ENCODE measurements at regions not wholly inside any gene's neighbourhood (a gene's known extent, or its start where the extent isn't known, plus 50 kb on each side); places are given as distances from the start of the nearest gene placed in this dataset.
"Not testable (repeated sequence)": the region's sequence is repeated elsewhere in the genome, so short reads cannot be mapped to it uniquely, and the experiment has no call there.

- H3K9me3 ChIP-seq = no peaks in the 10 kb centered on the region
- H3K27me3 ChIP-seq = no peaks in the 10 kb centered on the region
- no peak overlapping the region for H3K27ac ChIP-seq
- no peak overlapping the region for H3K9ac ChIP-seq
- no peaks in the 10 kb centered on the region for H4K20me1 ChIP-seq
- no peaks in the 10 kb centered on the region for H3K36me3 ChIP-seq
- no peak overlapping the region for H3K4me2 ChIP-seq
- no peak overlapping the region for H3K4me3 ChIP-seq
- no peak for TF ChIP-seq Cebpa-rat (IDR thresholded peaks at IDR 0.05)
- no peaks in the 10 kb centered on the region for H3K4me1 ChIP-seq
Measured at GRCh38 chr14:58994130-58994529, 194.3 kb upstream of the DAAM1 start.

GRCh38 chr14:59004012-59004411 lies 184.5 kb upstream of the DAAM1 start:
- H3K27me3 ChIP-seq = no peaks in the 10 kb centered on the region
- H3K36me3 ChIP-seq = no peaks in the 10 kb centered on the region
- no peak overlapping the region for H3K9ac ChIP-seq
- no peaks in the 10 kb centered on the region for H3K4me1 ChIP-seq
- TF ChIP-seq Cebpa-rat (IDR thresholded peaks at IDR 0.05) = no peak
- no peak overlapping the region for H3K4me2 ChIP-seq
- no peak overlapping the region for H3K27ac ChIP-seq
- H4K20me1 ChIP-seq = no peaks in the 10 kb centered on the region
- no peaks in the 10 kb centered on the region for H3K9me3 ChIP-seq
- no peak overlapping the region for H3K4me3 ChIP-seq

GRCh38 chr14:59006179-59006578 lies 182.3 kb upstream of the DAAM1 start:
- H3K4me3 ChIP-seq, H4K20me1 ChIP-seq, H3K9ac ChIP-seq, H3K9me3 ChIP-seq, H3K36me3 ChIP-seq, H3K27me3 ChIP-seq, H3K4me2 ChIP-seq, H3K27ac ChIP-seq, H3K4me1 ChIP-seq: not testable (repeated sequence)

- Histone ChIP-seq H3K4me3 (no peak overlapping the region), H3K4me2 (no peak overlapping the region), H3K9me3 (peaks cover 17% of the 10 kb centered on the region), H3K36me3 (no peaks in the 10 kb centered on the region), H3K9ac (no peak overlapping the region), H3K27me3 (no peaks in the 10 kb centered on the region), H3K4me1 (no peaks in the 10 kb centered on the region), H3K27ac (no peak overlapping the region), H4K20me1 (no peaks in the 10 kb centered on the region)
- no peak for TF ChIP-seq Cebpa-rat (IDR thresholded peaks at IDR 0.05)
Measured at GRCh38 chr14:59009967-59010366, 178.5 kb upstream of the DAAM1 start.

- Histone ChIP-seq H3K27ac (no peak overlapping the region), H3K9me3 (peaks cover 17% of the 10 kb centered on the region), H3K4me1 (no peaks in the 10 kb centered on the region), H3K9ac (no peak overlapping the region), H3K4me3 (no peak overlapping the region), H3K4me2 (no peak overlapping the region), H3K36me3 (no peaks in the 10 kb centered on the region), H4K20me1 (no peaks in the 10 kb centered on the region), H3K27me3 (no peaks in the 10 kb centered on the region)
- no peak for TF ChIP-seq Cebpa-rat (IDR thresholded peaks at IDR 0.05)
Measured at GRCh38 chr14:59013672-59014298, 174.7 kb upstream of the DAAM1 start.

- TF ChIP-seq Cebpa-rat (IDR thresholded peaks at IDR 0.05) = no peak
- Histone ChIP-seq H3K9me3 (peaks cover 17% of the 10 kb centered on the region), H3K4me3 (no peak overlapping the region), H3K9ac (no peak overlapping the region), H3K27me3 (no peaks in the 10 kb centered on the region), H3K36me3 (no peaks in the 10 kb centered on the region), H3K27ac (no peak overlapping the region), H4K20me1 (no peaks in the 10 kb centered on the region), H3K4me2 (no peak overlapping the region), H3K4me1 (no peaks in the 10 kb centered on the region)
Measured at GRCh38 chr14:59015482-59015881, 173.0 kb upstream of the DAAM1 start.

- Histone ChIP-seq H4K20me1 (no peaks in the 10 kb centered on the region), H3K4me3 (no peak overlapping the region), H3K4me2 (no peak overlapping the region), H3K27me3 (no peaks in the 10 kb centered on the region), H3K9me3 (peaks cover 15% of the 10 kb centered on the region), H3K4me1 (no peaks in the 10 kb centered on the region), H3K9ac (no peak overlapping the region), H3K36me3 (no peaks in the 10 kb centered on the region), H3K27ac (no peak overlapping the region)
- TF ChIP-seq Cebpa-rat (IDR thresholded peaks at IDR 0.05) = no peak
Measured at GRCh38 chr14:59017285-59017965, 171.0 kb upstream of the DAAM1 start.

GRCh38 chr14:59018460-59018859 lies 170.0 kb upstream of the DAAM1 start:
- Histone ChIP-seq H3K4me1 (no peaks in the 10 kb centered on the region), H3K36me3 (no peaks in the 10 kb centered on the region), H3K4me2 (no peak overlapping the region), H3K4me3 (no peak overlapping the region), H3K9ac (no peak overlapping the region), H3K27ac (no peak overlapping the region), H4K20me1 (no peaks in the 10 kb centered on the region), H3K27me3 (no peaks in the 10 kb centered on the region), H3K9me3 (peaks cover 6% of the 10 kb centered on the region; the same call in 1 of the 2 replicates)
- TF ChIP-seq Cebpa-rat (IDR thresholded peaks at IDR 0.05) = no peak

- H3K9ac ChIP-seq = no peak overlapping the region
- H3K36me3 ChIP-seq = no peaks in the 10 kb centered on the region
- TF ChIP-seq Cebpa-rat (IDR thresholded peaks at IDR 0.05) = no peak
- no peak overlapping the region for H3K4me3 ChIP-seq
- H3K27ac ChIP-seq = no peak overlapping the region
- H3K4me2 ChIP-seq = no peak overlapping the region
- 0 out of 2 replicates have a peak, but pooled peaks cover under 1% of the 10 kb centered on the region for H3K9me3 ChIP-seq
- H3K27me3 ChIP-seq = no peaks in the 10 kb centered on the region
- no peaks in the 10 kb centered on the region for H3K4me1 ChIP-seq
- no peaks in the 10 kb centered on the region for H4K20me1 ChIP-seq
Measured at GRCh38 chr14:59018978-59019377, 169.5 kb upstream of the DAAM1 start.

GRCh38 chr14:59020382-59020781 lies 168.1 kb upstream of the DAAM1 start:
- H3K27ac ChIP-seq = no peak overlapping the region
- H3K4me1 ChIP-seq = no peaks in the 10 kb centered on the region
- H3K4me2 ChIP-seq = no peak overlapping the region
- no peak overlapping the region for H3K4me3 ChIP-seq
- no peaks in the 10 kb centered on the region for H3K36me3 ChIP-seq
- no peaks in the 10 kb centered on the region for H3K27me3 ChIP-seq
- H4K20me1 ChIP-seq = no peaks in the 10 kb centered on the region
- TF ChIP-seq Cebpa-rat (IDR thresholded peaks at IDR 0.05) = no peak
- no peaks in the 10 kb centered on the region for H3K9me3 ChIP-seq
- no peak overlapping the region for H3K9ac ChIP-seq
